Epidermal melanocyte (primary cell): ENCODE measurements at regions not wholly inside any gene's neighbourhood (a gene's known extent, or its start where the extent isn't known, plus 50 kb on each side); places are given as distances from the start of the nearest gene placed in this dataset.
"Not testable (repeated sequence)": the region's sequence is repeated elsewhere in the genome, so short reads cannot be mapped to it uniquely, and the experiment has no call there.

ENCODE experiments used
- DNase-seq: peaks from one replicate; pipeline ENCODE4 v3.0.0; 2011; ENCODE audit warnings: low spot score; ENCODE audit not compliant: insufficient read length

DNA sequence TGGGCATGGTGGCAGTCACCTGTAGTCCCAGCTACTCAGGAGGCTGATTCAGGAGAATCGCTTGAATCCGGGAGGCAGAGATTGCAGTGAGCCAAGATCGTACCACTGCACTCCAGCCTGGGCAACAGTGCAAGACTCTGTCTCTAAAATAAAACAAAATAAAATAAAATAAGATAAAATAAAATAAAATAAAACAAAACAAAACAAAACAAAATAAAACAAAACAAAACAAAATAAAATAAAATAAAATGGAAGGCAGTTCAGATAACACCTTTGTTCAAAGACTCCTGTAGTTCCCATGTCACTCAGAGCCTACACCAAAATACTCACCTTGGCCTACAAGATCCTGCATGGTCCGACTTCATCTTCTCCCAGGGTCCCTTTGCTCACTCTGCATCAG, 61.3 kb downstream of the SYF2 start:
- not testable (repeated sequence) for DNase-seq

DNA sequence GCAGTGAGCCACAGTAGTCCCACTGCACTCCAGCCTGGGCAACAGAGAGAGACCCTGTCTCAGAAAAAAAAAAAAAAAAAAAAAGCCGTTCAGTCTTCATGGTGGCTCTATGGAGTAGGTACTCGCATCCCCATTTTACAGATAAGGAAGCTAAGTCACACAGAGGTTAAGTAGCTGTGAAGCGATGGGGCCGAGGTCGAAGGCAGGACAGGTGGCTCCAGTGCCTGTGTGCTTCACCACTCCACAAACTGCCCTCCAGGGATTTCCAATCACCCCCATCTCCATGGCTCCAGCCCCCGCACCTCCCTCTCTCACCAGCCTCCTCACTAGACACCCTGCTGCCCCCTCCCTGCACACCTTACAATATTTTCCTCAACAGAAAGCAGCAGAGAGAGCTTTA, 61.9 kb downstream of the SYF2 start:
- DNase-seq = no peak

DNA sequence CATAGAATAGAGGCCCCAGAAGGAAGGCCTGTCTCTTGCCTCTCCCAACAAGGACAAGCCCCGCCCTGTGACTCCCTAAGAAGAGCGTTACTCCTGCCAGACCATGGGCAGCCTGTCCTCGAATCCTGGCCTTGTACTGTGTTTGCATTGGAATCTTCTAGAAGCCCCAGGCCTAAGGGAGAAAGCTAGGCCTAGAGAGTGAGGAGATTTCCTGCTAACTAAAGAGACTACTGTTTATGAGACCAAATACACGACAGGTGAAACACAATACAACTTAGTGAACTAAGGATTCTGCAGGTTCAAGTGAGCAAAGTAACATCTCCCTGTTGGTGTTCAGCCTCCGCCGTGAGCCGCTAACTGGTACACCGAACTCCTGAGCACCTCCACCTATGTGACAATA, 62.7 kb downstream of the SYF2 start:
- no peak for DNase-seq

DNA sequence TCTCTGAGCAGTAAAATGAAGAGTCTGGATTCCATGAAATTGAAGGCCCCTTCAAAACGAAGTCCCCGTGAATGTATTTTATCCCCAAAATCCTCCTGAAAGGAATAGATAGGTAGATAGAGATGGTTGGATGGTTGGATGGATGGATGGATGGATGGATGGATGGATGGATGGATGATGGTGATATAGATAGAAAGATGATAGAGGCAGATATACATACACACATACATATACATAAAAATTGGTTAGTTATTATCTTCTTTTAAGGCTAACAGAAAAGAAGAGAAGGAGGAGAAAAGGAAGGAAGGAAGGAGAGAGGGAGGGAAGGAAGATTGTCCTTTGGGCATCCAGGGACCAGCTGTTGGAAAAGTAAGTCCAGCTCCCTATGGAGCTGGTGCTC, 63.1 kb downstream of the SYF2 start:
- DNase-seq = no peak

DNA sequence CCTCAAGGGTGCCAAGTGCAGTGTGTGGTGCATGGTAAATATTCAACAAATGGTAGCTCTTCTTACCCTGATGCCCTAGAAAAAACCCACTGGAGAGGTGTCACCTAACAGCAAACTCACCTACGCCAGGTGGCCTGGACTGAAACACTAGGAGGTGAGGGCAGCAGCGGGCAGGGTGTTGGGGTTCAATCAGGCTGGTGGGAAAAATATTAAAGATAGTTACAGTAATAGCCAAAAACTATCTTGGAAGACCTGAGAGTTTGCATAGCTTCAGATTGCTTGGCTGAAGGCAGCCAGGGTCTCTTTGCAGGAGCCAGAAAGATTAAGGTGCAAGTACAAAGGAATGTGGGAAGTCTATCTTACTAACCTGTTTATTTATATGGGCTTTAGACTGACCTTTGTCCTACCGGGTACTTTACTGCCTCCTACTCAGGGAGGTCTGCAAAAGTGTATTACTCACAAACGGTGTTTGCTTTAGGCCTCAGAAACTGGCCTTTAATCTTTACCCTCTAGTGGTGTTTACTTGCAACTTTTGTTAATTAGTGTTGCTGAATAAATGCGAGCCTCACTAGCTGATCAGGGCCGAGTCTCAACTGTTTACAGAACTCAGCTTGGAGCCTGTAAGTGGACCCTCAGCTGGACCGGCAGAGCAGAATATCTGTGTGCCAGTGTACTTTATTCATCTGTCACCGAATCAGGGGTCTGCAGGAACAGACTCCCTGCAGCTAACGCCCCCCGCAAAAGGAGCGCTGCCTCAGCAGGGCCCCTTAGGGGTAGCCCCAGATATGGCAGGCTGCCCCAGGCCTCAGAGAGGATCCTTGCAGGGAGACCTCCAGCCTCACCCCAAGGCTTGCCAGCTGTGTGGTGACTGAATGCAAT, 63.9 kb downstream of the SYF2 start:
- no peak for DNase-seq

DNA sequence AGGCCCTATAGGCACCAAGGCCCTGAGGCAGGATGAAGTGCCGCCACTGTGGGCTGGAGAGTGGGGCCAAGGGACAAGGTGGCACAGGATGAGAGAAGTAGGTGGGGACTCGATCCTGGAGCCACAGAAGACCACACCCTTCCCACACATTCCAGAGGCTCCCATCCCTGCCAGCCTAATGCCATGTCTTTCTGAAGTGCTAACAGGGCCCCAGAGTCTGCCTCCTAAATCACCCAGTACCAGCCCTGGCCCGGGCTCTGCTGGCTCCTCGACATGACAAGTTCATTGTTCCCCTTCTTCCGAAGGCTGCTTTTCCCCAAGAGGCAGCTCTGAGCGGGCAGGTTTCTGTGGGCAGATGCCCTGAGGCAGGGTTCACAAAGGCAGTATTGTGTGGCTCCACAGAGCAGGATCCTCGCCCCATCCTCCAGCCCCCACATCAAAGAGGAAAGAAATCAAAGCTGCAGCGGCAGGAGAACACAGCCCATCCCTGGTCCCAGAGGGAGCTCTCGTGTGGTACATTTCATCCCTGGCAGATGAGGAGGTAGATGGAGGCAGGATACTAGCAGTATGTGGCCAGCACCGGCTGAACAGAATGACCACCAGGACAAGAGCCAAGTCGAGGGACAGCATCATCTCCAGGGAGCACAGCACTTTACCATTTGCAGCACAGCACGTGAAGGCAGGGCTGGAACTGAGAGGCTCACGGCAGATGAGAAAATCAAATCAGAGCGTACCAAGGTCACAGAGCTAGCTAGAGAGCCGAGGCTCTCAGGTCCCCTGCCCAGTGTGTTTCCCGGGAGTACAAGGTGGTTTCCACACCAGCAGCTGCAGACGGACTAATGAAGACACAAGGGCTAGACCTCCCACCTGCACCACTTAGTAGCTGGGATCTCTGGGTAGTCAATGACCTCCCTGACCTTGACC, 64.8 kb downstream of the SYF2 start:
- DNase-seq = peak; percentile 49

DNA sequence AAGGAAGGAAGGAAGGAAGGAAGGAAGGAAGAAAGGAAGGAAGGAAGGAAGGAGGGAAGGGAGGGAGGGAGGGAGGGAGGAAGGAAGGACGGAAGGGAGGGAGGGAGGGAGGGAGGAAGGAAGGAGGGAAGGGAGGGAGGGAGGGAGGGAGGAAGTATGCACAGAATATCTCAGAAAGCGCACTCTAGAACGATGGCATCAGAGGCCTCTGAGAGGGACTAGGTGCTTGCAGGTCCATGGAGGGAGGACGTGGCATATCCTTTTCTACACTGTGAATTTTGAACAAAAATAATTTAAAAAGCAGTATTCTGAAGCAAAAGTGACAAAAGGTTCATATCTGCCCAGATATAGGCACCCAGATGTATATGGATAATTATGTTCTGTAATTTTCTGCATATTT, 65.5 kb downstream of the SYF2 start:
- no peak for DNase-seq

DNA sequence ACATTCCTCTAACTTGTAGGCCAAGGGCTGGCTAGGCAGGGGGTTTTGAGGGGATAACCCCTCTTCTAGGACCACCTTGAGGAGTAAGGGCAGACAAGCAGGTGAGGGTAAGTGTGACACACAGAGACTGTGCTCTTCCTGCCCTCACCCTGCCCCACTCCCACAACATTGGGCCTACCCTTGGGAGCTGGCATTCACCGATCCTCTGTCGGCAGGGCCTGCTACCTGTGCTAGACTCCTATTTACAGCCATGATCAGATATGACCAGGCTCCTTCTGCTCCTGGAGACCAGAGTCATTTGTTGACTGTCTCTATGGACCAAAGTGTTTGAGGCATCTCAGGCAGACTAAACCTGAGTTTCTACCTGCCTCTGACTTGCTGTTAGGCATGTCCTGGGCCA, 68.3 kb downstream of the SYF2 start:
- DNase-seq = no peak

DNA sequence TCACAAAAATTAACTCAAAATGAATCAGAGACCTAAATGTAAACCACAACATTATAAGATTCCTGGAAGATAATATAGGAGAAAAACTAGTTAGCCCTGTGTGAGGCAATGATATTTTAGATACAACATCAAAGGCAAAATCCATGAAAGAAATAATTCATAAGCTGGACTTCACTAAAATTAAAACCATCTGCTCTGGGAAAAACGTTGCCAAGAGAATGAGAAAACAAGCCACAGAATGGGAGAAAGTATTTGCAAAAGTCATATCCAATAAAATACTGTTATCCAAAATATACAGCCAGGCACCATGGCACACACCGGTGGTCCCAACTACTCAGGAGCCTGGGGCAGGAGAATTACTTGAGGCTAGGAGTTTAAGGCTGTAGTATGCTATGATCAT, 70.3 kb downstream of the SYF2 start:
- DNase-seq = no peak

DNA sequence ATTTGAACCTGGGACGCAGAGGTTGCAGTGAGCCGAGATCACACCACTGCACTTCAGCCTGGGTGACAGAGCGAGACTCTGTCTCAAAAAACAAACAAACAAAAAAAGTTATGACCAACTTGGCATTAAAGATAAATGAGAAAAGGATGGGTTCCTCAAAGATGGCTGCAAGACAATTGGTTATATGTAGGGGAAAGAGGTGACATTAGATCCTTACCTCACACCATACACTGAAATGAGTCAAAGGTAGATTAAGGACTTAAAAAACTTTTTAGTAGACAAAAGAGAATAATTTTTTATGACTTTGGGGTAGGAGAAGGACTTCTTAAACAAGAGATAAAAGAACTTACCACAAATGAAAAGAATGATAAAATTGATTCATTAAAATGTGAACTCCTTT, 74.5 kb downstream of the SYF2 start:
- no peak for DNase-seq

DNA sequence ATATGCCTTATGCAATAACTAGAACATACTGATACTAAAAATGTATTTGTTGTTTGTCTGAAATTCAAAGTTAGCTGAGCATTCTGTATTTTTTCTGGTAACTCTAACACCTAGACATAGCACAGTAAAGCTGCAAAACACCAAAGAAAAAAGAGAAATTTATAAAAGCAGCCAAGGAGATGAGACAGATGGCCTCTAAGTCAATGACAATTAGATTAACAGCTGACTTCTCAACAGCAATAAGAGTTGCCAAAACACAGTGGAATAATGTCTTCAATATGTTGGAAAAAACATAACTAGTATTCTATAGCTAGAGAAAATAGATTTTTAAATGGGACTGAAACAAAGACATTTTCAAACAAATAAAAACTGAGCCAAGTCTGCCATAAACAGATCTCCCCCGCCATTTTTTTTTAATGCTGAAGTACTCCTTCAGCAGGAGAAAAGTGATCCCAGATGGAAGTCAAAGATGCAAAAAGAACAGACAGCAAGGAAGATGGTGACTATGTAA, 81.3 kb downstream of the SYF2 start:
- no peak for DNase-seq

DNA sequence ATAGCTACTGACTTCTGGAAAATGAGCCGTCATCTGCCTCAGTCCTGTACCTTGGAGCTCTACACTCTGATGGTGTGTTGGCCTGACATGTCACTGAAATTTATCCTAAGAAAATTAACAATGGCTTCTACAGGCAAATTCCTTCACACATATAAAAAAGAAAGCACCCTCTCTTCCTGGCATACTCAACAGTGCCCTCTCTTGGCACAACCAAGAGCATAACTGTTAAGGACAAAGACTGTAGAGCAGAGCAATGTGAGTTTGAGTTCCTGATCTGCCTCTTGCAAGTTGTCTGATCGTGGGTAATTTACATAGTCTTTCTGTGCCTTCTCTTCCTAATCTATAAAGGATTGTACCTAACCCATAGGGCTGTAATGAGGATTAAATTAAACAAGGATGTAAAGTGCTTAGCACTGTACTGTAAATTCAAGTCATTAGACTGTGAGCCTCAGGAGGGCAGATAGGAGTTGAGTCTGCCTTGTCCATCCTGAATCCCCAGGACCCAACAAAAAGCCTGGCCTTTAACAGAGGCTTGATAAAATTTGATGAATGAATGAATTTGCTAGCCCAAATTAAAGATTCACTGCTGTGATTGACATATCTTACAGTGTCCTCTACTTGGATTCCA, 83.5 kb downstream of the SYF2 start:
- no peak for DNase-seq

DNA sequence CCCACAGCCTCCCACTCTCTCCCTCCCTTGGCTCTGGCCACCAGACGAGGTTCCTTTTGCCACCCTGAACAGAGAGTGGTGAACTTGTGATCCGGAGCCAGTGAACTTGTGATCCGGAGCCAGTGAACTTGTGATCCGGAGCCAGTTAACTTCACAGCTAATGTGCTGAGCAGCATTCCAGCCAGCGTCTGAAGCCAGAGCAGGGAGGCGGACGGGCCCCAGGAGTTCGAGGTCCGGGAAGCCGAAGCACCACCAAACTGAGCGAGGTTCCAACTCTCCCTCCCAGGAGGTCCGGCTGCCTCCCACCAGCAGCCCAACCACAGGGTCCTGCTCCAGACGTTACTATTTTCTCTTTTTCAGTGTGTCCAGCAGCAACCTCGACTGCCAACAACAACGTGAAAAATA, 85.8 kb downstream of the SYF2 start:
- DNase-seq = no peak

DNA sequence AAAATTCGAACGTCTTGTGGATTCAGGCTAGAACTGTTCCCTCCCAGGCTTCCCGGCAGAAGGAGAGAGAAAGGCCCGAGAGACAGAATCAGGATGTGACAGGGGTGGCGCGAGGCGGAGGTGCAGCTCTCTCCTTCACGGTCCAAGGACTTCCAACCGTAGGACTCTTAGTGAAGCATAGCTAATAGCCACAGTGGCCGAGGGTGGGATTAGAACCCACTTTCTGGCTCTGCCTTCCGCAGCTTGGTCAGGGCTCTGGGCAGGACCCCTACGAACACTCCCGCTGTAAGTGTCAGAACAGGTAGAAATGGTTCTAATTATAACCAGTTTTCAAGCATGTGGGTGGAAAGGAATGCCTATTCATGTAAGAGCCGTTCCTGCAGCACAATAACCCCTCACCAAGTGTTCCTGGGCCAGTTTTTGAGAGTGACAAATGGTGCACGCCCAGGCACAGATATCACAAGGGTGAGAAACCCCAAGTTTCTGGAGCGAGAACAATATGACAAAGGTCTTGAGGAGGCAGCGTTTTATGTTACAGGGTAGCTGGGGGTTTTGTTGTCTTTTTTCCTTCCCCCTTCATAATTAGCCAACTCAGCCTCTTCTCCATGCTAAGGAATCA, 86.4 kb downstream of the SYF2 start:
- no peak for DNase-seq

DNA sequence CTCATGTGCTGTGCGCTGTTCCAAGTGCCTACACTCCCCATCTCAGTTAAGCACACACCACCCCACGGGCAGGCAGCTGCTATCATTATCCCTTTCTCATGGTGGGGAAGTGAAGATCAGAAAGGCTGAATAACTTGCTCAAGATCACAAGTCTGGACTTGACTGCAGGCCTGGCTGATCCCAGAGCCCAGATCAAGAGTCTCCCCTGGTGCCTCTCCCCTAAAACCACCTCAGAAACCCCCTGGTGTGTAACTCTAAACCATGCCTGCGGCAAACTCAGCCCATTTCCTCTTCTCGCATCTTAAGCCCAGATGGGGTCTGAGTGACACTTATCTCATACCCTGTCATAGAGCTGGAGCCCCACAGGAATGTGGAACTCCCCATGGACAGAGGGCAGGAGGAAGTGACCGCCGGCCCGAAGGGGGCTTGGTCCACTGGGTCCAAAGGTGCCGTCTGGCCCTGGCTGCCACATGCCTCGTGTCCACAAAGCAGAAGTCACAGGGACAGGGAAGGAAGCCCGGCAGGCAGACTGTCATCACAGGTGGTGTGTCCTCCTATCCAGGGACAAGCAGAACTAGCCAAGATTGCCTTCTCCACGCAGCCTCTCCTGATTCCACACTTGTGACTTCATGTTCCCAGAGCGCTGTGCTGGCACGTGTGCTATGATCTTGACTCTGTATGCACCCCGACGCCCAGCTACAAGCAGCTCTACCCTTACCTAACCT, 92.1 kb downstream of the SYF2 start:
- no peak for DNase-seq

DNA sequence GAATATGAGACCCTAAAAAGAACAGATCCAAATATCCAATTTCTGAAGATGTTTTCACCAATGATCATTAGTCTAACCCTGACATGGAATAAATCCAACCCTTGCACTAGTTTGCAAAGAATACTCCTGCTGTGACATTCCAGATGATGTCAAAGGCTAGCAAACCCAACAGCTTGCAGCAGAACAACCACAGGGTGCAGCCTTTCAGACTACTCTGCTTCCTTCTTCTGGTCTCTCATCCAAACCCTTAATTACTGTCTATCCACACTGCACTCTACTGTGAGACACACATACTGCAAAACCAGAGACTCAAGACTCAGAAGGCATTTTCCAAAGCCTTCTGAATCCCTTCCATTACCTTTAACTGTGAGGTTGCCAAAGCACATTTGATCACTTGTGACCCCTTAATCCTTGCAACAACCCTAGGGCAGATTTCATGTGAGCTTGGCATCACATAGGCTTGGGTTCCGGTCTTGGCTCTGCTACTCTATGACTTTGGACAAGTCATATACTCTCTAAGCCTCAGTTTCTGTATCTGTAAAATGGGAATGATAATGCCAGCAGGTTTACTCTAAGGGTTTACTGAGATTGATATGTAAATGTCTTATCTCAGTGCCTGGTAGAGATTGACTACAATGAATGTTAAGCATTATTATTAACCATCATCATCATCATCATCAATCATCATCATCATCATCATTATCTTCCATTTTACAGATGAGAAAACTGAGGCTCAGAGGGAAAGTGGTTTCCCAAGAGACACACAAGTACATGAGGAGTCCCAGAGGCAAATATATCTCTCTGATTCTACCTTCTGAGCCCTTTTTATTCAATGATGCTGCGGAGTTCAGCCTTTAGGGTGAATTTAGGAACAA, 94.5 kb downstream of the SYF2 start:
- no peak for DNase-seq

DNA sequence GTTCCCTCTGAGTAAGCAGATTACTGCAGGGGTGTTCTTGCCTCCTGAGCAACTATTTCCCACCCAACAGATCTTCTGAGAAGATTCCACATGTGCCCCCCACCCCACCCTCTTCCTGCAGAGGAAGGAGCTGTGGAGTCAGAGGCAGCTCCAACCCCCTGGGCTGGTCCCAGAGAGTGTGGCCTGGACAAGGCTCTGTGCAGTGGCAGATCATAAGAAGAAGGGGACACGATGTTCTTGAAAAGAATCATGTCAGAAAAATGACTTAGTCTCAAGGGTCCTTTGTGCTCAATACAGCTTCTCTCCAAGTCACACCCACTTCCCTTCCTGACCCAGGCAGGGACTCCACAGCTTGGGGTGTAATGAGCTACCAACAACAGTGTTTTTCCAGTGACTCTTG, 95.2 kb downstream of the SYF2 start:
- DNase-seq = no peak

DNA sequence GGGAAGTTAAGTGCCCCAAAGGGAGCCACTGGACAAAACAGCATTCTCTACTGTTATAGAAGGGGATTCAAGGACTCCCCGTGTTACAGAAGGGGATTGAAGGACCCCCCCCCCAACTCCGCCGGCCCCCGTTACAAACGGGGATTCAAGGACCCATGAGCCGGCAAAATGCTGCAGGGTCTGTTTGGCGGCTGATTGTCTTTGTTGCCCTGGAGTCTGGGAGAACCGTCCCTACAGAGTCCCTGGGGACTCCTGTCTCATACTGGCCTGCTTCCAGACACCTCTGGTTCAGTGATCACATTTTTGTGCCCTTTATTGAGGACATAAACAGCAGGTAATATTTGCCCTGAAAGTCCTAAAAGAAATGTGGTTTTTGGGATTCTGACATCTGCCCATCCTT, 96.4 kb downstream of the SYF2 start:
- no peak for DNase-seq

DNA sequence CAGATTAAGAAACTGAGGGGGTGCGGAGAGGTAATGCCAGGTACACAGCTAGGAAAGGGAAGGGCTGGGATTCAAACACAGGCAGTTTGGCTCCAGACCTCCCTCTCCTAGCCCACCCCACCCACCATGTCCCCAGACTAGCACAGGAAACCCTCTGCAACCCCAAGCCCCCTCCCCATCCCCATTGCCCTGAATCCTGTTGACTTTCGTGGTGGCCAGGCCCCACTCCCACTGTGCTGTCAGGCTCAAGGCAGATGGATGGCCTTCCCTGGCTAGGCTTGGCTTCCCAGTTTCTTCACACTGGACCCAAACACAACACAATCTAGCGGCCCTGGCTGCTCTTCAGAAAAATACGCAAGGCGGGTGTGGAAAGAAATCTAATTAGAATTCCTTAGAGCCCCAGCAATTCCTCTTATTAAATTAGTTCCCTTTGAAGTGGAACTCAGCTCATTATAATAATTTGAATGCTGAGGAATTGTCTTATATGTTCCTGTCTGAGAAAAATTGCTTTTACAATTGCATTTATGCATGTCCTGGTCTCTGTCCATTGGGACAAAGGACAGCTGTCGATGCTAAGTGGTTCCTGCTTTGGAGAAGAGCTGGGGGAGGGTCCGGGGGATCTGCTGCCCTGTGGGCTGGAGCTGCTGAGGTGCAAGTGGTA, 97.4 kb downstream of the SYF2 start:
- no peak for DNase-seq
